H9 (cell line): ENCODE measurements at regions not wholly inside any gene's neighbourhood (a gene's known extent, or its start where the extent isn't known, plus 50 kb on each side); places are given as distances from the start of the nearest gene placed in this dataset.

ENCODE experiments used
- DNase-seq: peaks from one replicate; pipeline ENCODE4 v3.0.0-alpha.2; 2017
- H2AFZ ChIP-seq: one replicate; pipeline ENCODE4 v1.6.1; 2013; ENCODE audit warnings: mild to moderate bottlenecking, low read length, control low read depth, moderate library complexity
- H2AK5ac ChIP-seq: 2 replicates; pipeline ENCODE4 v1.6.1; 2013; ENCODE audit warnings: low read length, control low read depth, mixed read lengths; ENCODE audit not compliant: insufficient read length
- H2BK120ac ChIP-seq: one replicate; pipeline ENCODE4 v1.6.1; 2013; ENCODE audit warnings: low read depth, mild to moderate bottlenecking, low read length, control low read depth, inconsistent platforms; ENCODE audit not compliant: poor library complexity, severe bottlenecking
- H2BK12ac ChIP-seq: 2 replicates; pipeline ENCODE4 v1.6.1; 2013; ENCODE audit warnings: low read length, control low read depth, mixed read lengths, low read depth; ENCODE audit not compliant: insufficient read length
- H2BK15ac ChIP-seq: 2 replicates; pipeline ENCODE4 v1.6.1; 2013; ENCODE audit warnings: low read depth, low read length, control low read depth
- H2BK20ac ChIP-seq: one replicate; pipeline ENCODE4 v1.6.1; 2013; ENCODE audit warnings: low read depth, mild to moderate bottlenecking, low read length, control low read depth, inconsistent platforms; ENCODE audit not compliant: poor library complexity, severe bottlenecking
- H2BK5ac ChIP-seq: 2 replicates; pipeline ENCODE4 v1.6.1; 2013; ENCODE audit warnings: low read length, control low read depth, mixed read lengths; ENCODE audit not compliant: insufficient read length
- H3K14ac ChIP-seq: 2 replicates; pipeline ENCODE4 v1.6.1; 2013; ENCODE audit warnings: low read length, control low read depth; ENCODE audit not compliant: insufficient read depth
- H3K18ac ChIP-seq: 2 replicates; pipeline ENCODE4 v1.6.1; 2013; ENCODE audit warnings: low read depth, mild to moderate bottlenecking, mixed read lengths, low read length, control low read depth; ENCODE audit not compliant: insufficient read length
- H3K23ac ChIP-seq: 2 replicates; pipeline ENCODE4 v1.6.1; 2013; ENCODE audit warnings: low read length, control low read depth, mixed read lengths, low read depth; ENCODE audit not compliant: insufficient read length
- H3K23me2 ChIP-seq: 2 replicates; pipeline ENCODE4 v1.6.1; 2013; ENCODE audit warnings: low read depth, mild to moderate bottlenecking, mixed read lengths, low read length, control low read depth; ENCODE audit not compliant: insufficient read length, poor library complexity, severe bottlenecking
- H3K27ac ChIP-seq: 2 replicates; pipeline ENCODE4 v1.5.1; 2013; ENCODE audit warnings: low read length, control low read depth, mixed read lengths, low read depth; ENCODE audit not compliant: insufficient read length
- H3K27me3 ChIP-seq: 2 replicates; pipeline ENCODE4 v1.6.1; 2013; ENCODE audit warnings: low read length, control low read depth, inconsistent platforms; ENCODE audit not compliant: insufficient read depth
- H3K4ac ChIP-seq: 2 replicates; pipeline ENCODE4 v1.6.1; 2013; ENCODE audit warnings: low read depth, mild to moderate bottlenecking, control low read depth, inconsistent platforms, low read length, moderate library complexity
- H3K4me1 ChIP-seq: 2 replicates; pipeline ENCODE4 v1.6.1; 2013; ENCODE audit warnings: low read length, control low read depth, inconsistent platforms; ENCODE audit not compliant: insufficient read depth
- H3K4me2 ChIP-seq: 2 replicates; pipeline ENCODE4 v1.6.1; 2013; ENCODE audit warnings: low read length, control low read depth, mixed read lengths; ENCODE audit not compliant: insufficient read length, insufficient read depth
- H3K56ac ChIP-seq: 2 replicates; pipeline ENCODE4 v1.6.1; 2013; ENCODE audit warnings: low read depth, mild to moderate bottlenecking, mixed read lengths, low read length, control low read depth; ENCODE audit not compliant: insufficient read length
- H3K79me1 ChIP-seq: 2 replicates; pipeline ENCODE4 v1.6.1; 2013; ENCODE audit warnings: low read depth, mild to moderate bottlenecking, moderate library complexity, low read length, control low read depth, inconsistent platforms; ENCODE audit not compliant: insufficient read depth, poor library complexity, severe bottlenecking
- H3K79me2 ChIP-seq: 2 replicates; pipeline ENCODE4 v1.6.1; 2013; ENCODE audit warnings: low read length, control low read depth, inconsistent platforms; ENCODE audit not compliant: insufficient read depth
- H3K9ac ChIP-seq: 2 replicates; pipeline ENCODE4 v1.6.1; 2013; ENCODE audit warnings: low read length, control low read depth, mixed read lengths; ENCODE audit not compliant: insufficient read length; ENCODE audit errors: extremely low read depth
- H3K9me3 ChIP-seq: one replicate; pipeline ENCODE4 v1.6.1; 2013; ENCODE audit warnings: low read depth, low read length, inconsistent platforms; ENCODE audit not compliant: control insufficient read depth
- H3T11ph ChIP-seq: one replicate; pipeline ENCODE4 v1.6.1; 2013; ENCODE audit warnings: mild to moderate bottlenecking, low read length, control low read depth, inconsistent platforms
- H4K20me1 ChIP-seq: one replicate; pipeline ENCODE4 v1.6.1; 2013; ENCODE audit not compliant: control insufficient read depth, insufficient read length, insufficient read depth
- H4K5ac ChIP-seq: 2 replicates; pipeline ENCODE4 v1.6.1; 2013; ENCODE audit warnings: low read depth, mild to moderate bottlenecking, mixed read lengths, low read length, control low read depth; ENCODE audit not compliant: insufficient read length
- H4K8ac ChIP-seq: replicated peaks from 2 replicates; pipeline ENCODE4 v1.6.1; 2013; ENCODE audit warnings: low read length, control low read depth, mixed read lengths, low read depth; ENCODE audit not compliant: insufficient read length
- H4K91ac ChIP-seq: 2 replicates; pipeline ENCODE4 v1.6.1; 2013; ENCODE audit warnings: low read depth, mild to moderate bottlenecking, moderate library complexity, mixed read lengths, low read length, control low read depth; ENCODE audit not compliant: insufficient read length
- H3K27ac Mint-ChIP-seq, 3 experiments: 2 replicates in 2 of 3; 3 replicates in 1 of 3; pipeline ENCODE4 v1.8.0; 2020 to 2021; ENCODE audit warnings: mixed read lengths in 3 of 3, mild to moderate bottlenecking in 1 of 3, moderate library complexity in 1 of 3
- H3K27me3 Mint-ChIP-seq: 2 replicates; pipeline ENCODE4 v1.8.0; 2021; ENCODE audit warnings: low read depth, mild to moderate bottlenecking, moderate library complexity, mixed read lengths
- H3K36me3 Mint-ChIP-seq, 3 experiments: 2 replicates in 2 of 3; 3 replicates in 1 of 3; pipeline ENCODE4 v1.8.0; 2020 to 2021; ENCODE audit warnings: low read depth in 3 of 3, mixed read lengths in 3 of 3; ENCODE audit not compliant: insufficient read depth in 1 of 3
- H3K4me1 Mint-ChIP-seq, 2 experiments: 2 replicates each; pipeline ENCODE4 v1.8.0; 2020; ENCODE audit warnings: mixed read lengths in 2 of 2
- H3K4me3 Mint-ChIP-seq, 2 experiments: 2 replicates in 1 of 2; 3 replicates in 1 of 2; pipeline ENCODE4 v1.8.0; 2020 to 2021; ENCODE audit warnings: mild to moderate bottlenecking in 2 of 2, mixed read lengths in 2 of 2, moderate library complexity in 1 of 2
- H3K9me3 Mint-ChIP-seq, 2 experiments: 2 replicates in 1 of 2; 3 replicates in 1 of 2; pipeline ENCODE4 v1.8.0; 2020; ENCODE audit warnings: mild to moderate bottlenecking in 2 of 2, mixed read lengths in 2 of 2, moderate library complexity in 1 of 2
- CTCF ChIP-seq: fragments of 200-600 bp; sonication (generic); conservative IDR thresholded peaks from 3 replicates; pipeline ENCODE4 v1.8.0; 2021; ENCODE audit warnings: antibody characterized with exemption, mild to moderate bottlenecking
- WGBS: extraction: QIAGEN DNeasy Blood & Tissue Kit; methylation state at CpG from one replicate; pipeline ENCODE4 v1.1.7; 2013; ENCODE audit warnings: missing lambda C conversion rate, low lambda C conversion rate, mixed read lengths; ENCODE audit not compliant: insufficient read length; ENCODE audit errors: extremely low coverage; 5-methylcytosine and 5-hydroxymethylcytosine counted together

- no peak overlapping the region for H3K4me2 ChIP-seq
- no peak for DNase-seq
- no peak overlapping the region for H2BK15ac ChIP-seq
- H3K18ac ChIP-seq: no peak overlapping the region
- no peak overlapping the region for H2BK120ac ChIP-seq
- no peak overlapping the region for H3K4ac ChIP-seq
- H3K79me1 ChIP-seq: no peaks in the 10 kb centered on the region
- no peaks in the 10 kb centered on the region for H4K20me1 ChIP-seq
- TF ChIP-seq CTCF: no peak
- peaks cover 0 to 11% (median 0%) of the 10 kb centered on the region in 3 experiments; a peak in 3 of 7 replicates for H3K36me3 Mint-ChIP-seq
- no peak overlapping the region for H3T11ph ChIP-seq
- peaks cover 0 to 10% of the 10 kb centered on the region in 2 experiments; a peak in 2 of 5 replicates for H3K9me3 Mint-ChIP-seq
- H3K14ac ChIP-seq: no peak overlapping the region
- H3K27ac Mint-ChIP-seq: peak overlapping the region; percentile 5 to 95 (median 71); a peak in 3 of 7 replicates
- no peak overlapping the region for H2AFZ ChIP-seq
- no peak overlapping the region for H3K56ac ChIP-seq
- no peaks in the 10 kb centered on the region for H3K9me3 ChIP-seq
- no peak overlapping the region for H3K27ac ChIP-seq
- no peak overlapping the region for H4K5ac ChIP-seq
- no peak overlapping the region for H3K9ac ChIP-seq
- no peaks in the 10 kb centered on the region for H3K27me3 ChIP-seq
- H3K27me3 Mint-ChIP-seq: no peaks in the 10 kb centered on the region
- peaks cover 75 to 80% of the 10 kb centered on the region in 2 experiments for H3K4me1 Mint-ChIP-seq
- H3K4me3 Mint-ChIP-seq: no peak overlapping the region
- no peak overlapping the region for H4K91ac ChIP-seq
- H3K23ac ChIP-seq: no peak overlapping the region
- H4K8ac ChIP-seq: no peak overlapping the region
- no peaks in the 10 kb centered on the region for H3K23me2 ChIP-seq
- no peak overlapping the region for H2BK5ac ChIP-seq
- H2BK20ac ChIP-seq: no peak overlapping the region
- no peak overlapping the region for H2BK12ac ChIP-seq
- WGBS: no CpG with 5 or more reads among the region's 6 CpGs
- no peaks in the 10 kb centered on the region for H3K79me2 ChIP-seq
- peaks cover 22% of the 10 kb centered on the region for H3K4me1 ChIP-seq
- no peak overlapping the region for H2AK5ac ChIP-seq
Measured at GRCh38 chr5:125056671-125057485, 310.4 kb upstream of the ZNF608 start.
